SU-DHL-6 (cell line): ENCODE measurements at regions not wholly inside any gene's neighbourhood (a gene's known extent, or its start where the extent isn't known, plus 50 kb on each side); places are given as distances from the start of the nearest gene placed in this dataset.
"Not testable (repeated sequence)": the region's sequence is repeated elsewhere in the genome, so short reads cannot be mapped to it uniquely, and the experiment has no call there.

Experiments used
- H2AFZ ChIP-seq: fragments of 200-600 bp; sonication (generic); 2 replicates; pipeline ENCODE4 v1.6.1; 2014; ENCODE audit warnings: low read depth, mild to moderate bottlenecking, moderate library complexity, mixed read lengths, antibody characterized with exemption, low read length; ENCODE audit not compliant: severe bottlenecking
- H3F3A ChIP-seq: fragments of 200-600 bp; shearing (Covaris generic); 2 replicates; pipeline ENCODE4 v1.6.0; 2016; ENCODE audit warnings: antibody characterized with exemption, mild to moderate bottlenecking; ENCODE audit not compliant: insufficient read depth
- H3K27ac ChIP-seq: fragments of 200-600 bp; sonication (generic); 2 replicates; pipeline ENCODE4 v1.5.1; 2016; ENCODE audit warnings: low read depth, mild to moderate bottlenecking, low read length, moderate library complexity, mixed read lengths
- H3K27me3 ChIP-seq: fragments of 200-600 bp; sonication (generic), shearing (Covaris generic); 2 replicates; pipeline ENCODE4 v1.6.0; 2014; ENCODE audit warnings: mild to moderate bottlenecking, low read length
- H3K36me3 ChIP-seq: fragments of 200-600 bp; sonication (generic); 2 replicates; pipeline ENCODE4 v1.6.1; 2014; ENCODE audit warnings: mild to moderate bottlenecking, low read length, mixed read lengths
- H3K4me2 ChIP-seq: fragments of 300-600, 200-600 bp; shearing (Covaris generic), sonication (generic); 2 replicates; pipeline ENCODE4 v1.6.0; 2014; ENCODE audit warnings: low read length, low read depth, mild to moderate bottlenecking; ENCODE audit not compliant: poor library complexity, severe bottlenecking
- H3K4me3 ChIP-seq: fragments of 200-600 bp; sonication (generic); 2 replicates; pipeline ENCODE4 v1.5.1; 2014; ENCODE audit warnings: antibody characterized with exemption, low read length, mild to moderate bottlenecking, mixed read lengths; ENCODE audit not compliant: insufficient read depth, poor library complexity, severe bottlenecking
- H3K79me2 ChIP-seq: fragments of 200-600 bp; sonication (generic); 2 replicates; pipeline ENCODE4 v1.6.1; 2014; ENCODE audit warnings: mild to moderate bottlenecking, low read length, moderate library complexity; ENCODE audit not compliant: insufficient read depth
- H3K9ac ChIP-seq: fragments of 200-600 bp; sonication (generic); 2 replicates; pipeline ENCODE4 v1.7.0; 2014; ENCODE audit warnings: mild to moderate bottlenecking, low read length
- H3K9me2 ChIP-seq: fragments of 200-600 bp; sonication (generic); replicated peaks from 2 replicates; pipeline ENCODE4 v1.6.1; 2014; ENCODE audit warnings: low read length; ENCODE audit not compliant: insufficient read depth
- H3K9me3 ChIP-seq: fragments of 200-600 bp; sonication (generic); 2 replicates; pipeline ENCODE4 v1.6.1; 2014; ENCODE audit warnings: low read length, mixed read lengths; ENCODE audit not compliant: insufficient read depth
- H4K20me1 ChIP-seq: fragments of 200-600 bp; sonication (generic); 2 replicates; pipeline ENCODE4 v1.6.1; 2014; ENCODE audit warnings: low read depth, mild to moderate bottlenecking, antibody characterized with exemption, low read length, moderate library complexity, mixed read lengths
- CTCF ChIP-seq: fragments of 200-600 bp; sonication (generic); IDR thresholded peaks from one replicate; pipeline ENCODE4 v1.5.1; 2017; ENCODE audit warnings: antibody characterized with exemption, mild to moderate bottlenecking, low read length, moderate library complexity; ENCODE audit not compliant: insufficient read depth, poor library complexity, severe bottlenecking
- EZH2phosphoT487 ChIP-seq: fragments of 200-600 bp; sonication (generic), shearing (Covaris generic); conservative IDR thresholded peaks from 2 replicates; pipeline ENCODE4 v1.6.1; 2018; ENCODE audit warnings: mild to moderate bottlenecking, antibody characterized with exemption, low read length, moderate library complexity, mixed read lengths

- not testable (repeated sequence) for H3K9ac ChIP-seq, H3K27ac ChIP-seq, H3F3A ChIP-seq, H2AFZ ChIP-seq, H3K27me3 ChIP-seq, H3K9me2 ChIP-seq, H3K9me3 ChIP-seq, H3K79me2 ChIP-seq, H3K4me3 ChIP-seq, H3K4me2 ChIP-seq, H3K36me3 ChIP-seq, H4K20me1 ChIP-seq
Observed at GRCh38 chr6:158881884-158882283, 62.7 kb upstream of the EZR start.

GRCh38 chr6:158881276-158881675 is 62.1 kb upstream of the EZR start:
- H3K27me3 ChIP-seq, H3K9ac ChIP-seq, H3K79me2 ChIP-seq, H3K9me2 ChIP-seq, H3F3A ChIP-seq, H2AFZ ChIP-seq, H3K4me2 ChIP-seq, H3K4me3 ChIP-seq, H3K9me3 ChIP-seq, H3K27ac ChIP-seq, H4K20me1 ChIP-seq, H3K36me3 ChIP-seq: not testable (repeated sequence)

- no peak overlapping the region for H3K27ac ChIP-seq
- no peaks in the 10 kb centered on the region for H3K9me3 ChIP-seq
- no peak overlapping the region for H3K4me3 ChIP-seq
- H3K9ac ChIP-seq: no peak overlapping the region
- H4K20me1 ChIP-seq: no peaks in the 10 kb centered on the region
- H3K79me2 ChIP-seq: no peaks in the 10 kb centered on the region
- no peak overlapping the region for H3K4me2 ChIP-seq
- no peaks in the 10 kb centered on the region; the same call in 1 of the 2 replicates for H3F3A ChIP-seq
- no peaks in the 10 kb centered on the region for H3K9me2 ChIP-seq
- H3K36me3 ChIP-seq: no peaks in the 10 kb centered on the region
- TF ChIP-seq CTCF (no peak), EZH2phosphoT487 (no peak)
- no peaks in the 10 kb centered on the region for H3K27me3 ChIP-seq
- no peak overlapping the region for H2AFZ ChIP-seq
Observed at GRCh38 chr6:158879180-158879579, 60.0 kb upstream of the EZR start.

- TF ChIP-seq EZH2phosphoT487 (no peak), CTCF (no peak)
- H3K9me3 ChIP-seq: no peaks in the 10 kb centered on the region
Observed at GRCh38 chr6:158877716-158878115, 58.5 kb upstream of the EZR start.

More at GRCh38 chr6:158877716-158878115, 58.5 kb upstream of the EZR start:
- Histone ChIP-seq H3K79me2 (no peaks in the 10 kb centered on the region), H4K20me1 (no peaks in the 10 kb centered on the region), H3K4me2 (no peak overlapping the region), H3F3A (no peaks in the 10 kb centered on the region; the same call in 1 of the 2 replicates), H3K9me2 (no peaks in the 10 kb centered on the region), H3K36me3 (no peaks in the 10 kb centered on the region), H2AFZ (no peak overlapping the region), H3K27me3 (no peaks in the 10 kb centered on the region), H3K9ac (no peak overlapping the region), H3K4me3 (no peak overlapping the region), H3K27ac (no peak overlapping the region)
